Lower leg skin (tissue), 3 donors: ENCODE measurements at regions not wholly inside any gene's neighbourhood (a gene's known extent, or its start where the extent isn't known, plus 50 kb on each side); places are given as distances from the start of the nearest gene placed in this dataset.

Experiments
- CTCF ChIP-seq, 3 donors: fragments of 450-650 bp; IDR thresholded peaks; one replicate each; pipeline ENCODE4 v1.5.1; 2016; ENCODE audit warnings: antibody characterized with exemption in 3 of 3, mild to moderate bottlenecking in 3 of 3, moderate library complexity in 2 of 3
- POLR2A ChIP-seq, 2 donors: fragments of 450-650 bp; IDR thresholded peaks; one replicate each; pipeline ENCODE4 v1.6.1; 2016 to 2017; ENCODE audit warnings: antibody characterized with exemption in 2 of 2, mild to moderate bottlenecking in 1 of 2, moderate library complexity in 1 of 2

DNA sequence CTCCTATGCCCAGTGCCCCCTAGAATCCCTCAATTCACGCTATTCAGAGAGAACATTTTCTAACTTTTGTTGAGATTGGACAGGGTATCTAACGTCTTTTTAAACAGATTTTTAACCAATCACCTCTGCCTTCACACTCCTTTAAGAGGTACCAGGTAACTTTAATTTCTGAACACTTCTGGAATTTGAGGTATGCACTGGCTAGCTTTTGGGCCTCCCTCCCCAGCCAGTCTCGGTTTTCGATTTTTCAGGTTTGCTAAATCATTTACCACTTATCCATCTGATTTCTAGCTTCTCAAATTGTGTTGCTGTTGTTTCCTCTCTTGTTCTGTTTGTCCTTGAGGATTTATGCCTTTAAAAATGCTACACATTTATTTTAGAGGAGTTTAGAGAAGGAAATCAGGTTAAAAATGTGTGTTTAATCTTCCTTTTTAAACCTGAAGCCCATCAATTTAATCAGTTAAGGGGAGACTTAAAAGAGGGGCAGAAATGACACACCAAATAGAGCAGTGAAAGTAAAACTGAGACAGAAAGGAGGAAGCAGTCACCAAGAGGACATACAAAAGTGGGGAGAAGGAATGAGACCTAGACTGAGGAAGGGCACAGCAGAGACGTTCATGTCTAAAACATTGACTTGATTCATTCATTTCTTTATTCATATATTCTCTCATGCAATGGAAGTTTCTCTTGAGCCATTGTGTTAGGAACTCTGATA is 139.6 kb upstream of the HTR2A start:
- no peak for TF ChIP-seq CTCF (IDR thresholded peaks at IDR 0.05)
- TF ChIP-seq POLR2A (IDR thresholded peaks at IDR 0.05) = no peak
